ENCODE measurements at regions not wholly inside any gene's neighbourhood (a gene's known extent, or its start where the extent isn't known, plus 50 kb on each side); places are given as distances from the start of the nearest gene placed in this dataset.

DNA sequence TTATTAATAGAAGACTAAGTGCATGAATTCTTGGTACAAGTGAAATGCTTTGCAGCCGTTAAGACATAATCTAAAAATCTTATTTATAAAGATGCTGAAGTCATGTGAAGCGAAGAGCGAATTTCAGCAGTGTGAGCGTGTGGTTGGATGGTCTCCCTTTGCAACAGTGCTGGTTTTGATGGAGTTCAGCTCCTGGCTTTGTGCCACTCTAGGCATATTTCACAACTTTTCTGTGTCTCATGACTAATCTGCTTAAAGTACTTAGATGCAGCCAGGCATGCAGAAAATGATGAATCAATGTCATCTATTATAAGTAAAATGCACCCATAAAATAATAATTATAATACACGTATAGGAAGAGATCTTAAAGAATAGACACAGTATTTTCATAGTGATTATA is 107.2 kb upstream of the TCERG1L start:
- Histone ChIP-seq H2AFZ (ENCODE audit: insufficient read depth, low read depth, low read length, poor library complexity, severe bottlenecking) (no peak overlapping the region), H3K27ac (ENCODE audit: low read depth in 1 of 2, low read length in 2 of 2) (no peak overlapping the region), H3K36me3 (replicated peaks in 1 of 2; ENCODE audit: control insufficient read depth in 1 of 2, insufficient read depth in 2 of 2, low read length in 2 of 2) (no peaks in the 10 kb centered on the region), H3K4me1 (ENCODE audit: control insufficient read depth in 1 of 2, insufficient read depth in 2 of 2, low read length in 2 of 2) (no peaks in the 10 kb centered on the region), H3K4me2 (replicated peaks; ENCODE audit: extremely low read depth, low read length, poor library complexity, severe bottlenecking) (no peak overlapping the region), H3K27me3 (ENCODE audit: control insufficient read depth in 2 of 2, insufficient read depth in 2 of 2, low read length in 2 of 2) (no peaks in the 10 kb centered on the region), H3K4me3 (replicated peaks in 1 of 3; ENCODE audit: low read depth in 2 of 3, low read length in 3 of 3) (no peak overlapping the region), H3K9ac (ENCODE audit: insufficient read depth, low read length, poor library complexity, severe bottlenecking) (no peak overlapping the region), H3K79me2 (ENCODE audit: insufficient read depth, low read length) (no peaks in the 10 kb centered on the region), H3K9me3 (replicated peaks in 1 of 2; ENCODE audit: control insufficient read depth in 1 of 2, insufficient read depth in 1 of 2, low read length in 2 of 2) (no peaks in the 10 kb centered on the region), H4K20me1 (ENCODE audit: insufficient read depth, low read length) (no peaks in the 10 kb centered on the region)
- no peak for TF ChIP-seq CTCF (IDR thresholded peaks at IDR 0.05)
- Mint-ChIP-seq H3K9me3 (peaks cover 0 to 6% (median 0%) of the 10 kb centered on the region in 7 donors), H3K4me1 (no peaks in the 10 kb centered on the region), H3K27ac (no peak overlapping the region), H3K4me3 (no peak overlapping the region), H3K36me3 (no peaks in the 10 kb centered on the region), H3K27me3 (ENCODE audit: low read depth in 3 of 3) (peaks cover 0 to 3% (median 2%) of the 10 kb centered on the region in 3 donors)
- 93% methylated on average over 2 of the region's 5 CpGs for WGBS (ENCODE audit: insufficient coverage)
- intact Hi-C loops (cut with micrococcal nuclease): no loop called here
- no peak for DNase-seq

DNA sequence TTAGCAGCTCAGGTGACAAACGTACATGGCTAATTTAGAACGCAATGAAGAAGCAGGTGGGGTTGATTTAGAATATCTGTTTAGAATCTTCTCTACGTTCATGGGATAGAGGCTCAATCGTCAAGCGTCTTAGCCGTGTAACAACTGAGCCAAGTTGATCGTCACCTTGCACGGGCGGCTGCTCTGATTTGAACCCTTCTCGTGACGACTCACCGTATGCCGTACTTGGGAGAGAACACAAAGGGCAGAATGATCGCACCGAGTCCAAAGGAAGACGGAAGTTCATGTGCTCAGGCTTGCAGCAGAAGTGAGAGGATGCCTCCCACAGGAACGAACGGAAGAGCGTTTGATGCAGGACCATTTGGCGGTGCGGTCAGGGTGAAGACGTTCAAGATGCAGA is 108.3 kb upstream of the TCERG1L start:
- no peaks in the 10 kb centered on the region for H3K4me1 ChIP-seq (ENCODE audit: control insufficient read depth in 1 of 2, insufficient read depth in 2 of 2, low read length in 2 of 2)
- DNase-seq: no peak
- Mint-ChIP-seq H3K27ac (no peak overlapping the region), H3K9me3 (peaks cover 0 to 6% (median 0%) of the 10 kb centered on the region in 7 donors), H3K4me3 (peak overlapping the region in 1 of 2 donors; percentile 52), H3K36me3 (no peaks in the 10 kb centered on the region), H3K4me1 (no peaks in the 10 kb centered on the region), H3K27me3 (ENCODE audit: low read depth in 3 of 3) (peaks cover 0 to 3% (median 0%) of the 10 kb centered on the region in 3 donors)
- TF ChIP-seq CTCF (IDR thresholded peaks at IDR 0.05): no peak
- no peak overlapping the region for H3K27ac ChIP-seq (ENCODE audit: low read depth in 1 of 2, low read length in 2 of 2)
- no peaks in the 10 kb centered on the region for H4K20me1 ChIP-seq (ENCODE audit: insufficient read depth, low read length)
- H3K79me2 ChIP-seq (ENCODE audit: insufficient read depth, low read length): no peaks in the 10 kb centered on the region
- H2AFZ ChIP-seq (ENCODE audit: insufficient read depth, low read depth, low read length, poor library complexity, severe bottlenecking): no peak overlapping the region
- H3K4me2 ChIP-seq (replicated peaks; ENCODE audit: extremely low read depth, low read length, poor library complexity, severe bottlenecking): no peak overlapping the region
- no peaks in the 10 kb centered on the region for H3K27me3 ChIP-seq (ENCODE audit: control insufficient read depth in 2 of 2, insufficient read depth in 2 of 2, low read length in 2 of 2)
- intact Hi-C loops (cut with micrococcal nuclease): no loop called here
- H3K36me3 ChIP-seq (replicated peaks in 1 of 2; ENCODE audit: control insufficient read depth in 1 of 2, insufficient read depth in 2 of 2, low read length in 2 of 2): no peaks in the 10 kb centered on the region
- H3K4me3 ChIP-seq (replicated peaks in 1 of 3; ENCODE audit: low read depth in 2 of 3, low read length in 3 of 3): no peak overlapping the region
- H3K9ac ChIP-seq (ENCODE audit: insufficient read depth, low read length, poor library complexity, severe bottlenecking): no peak overlapping the region
- H3K9me3 ChIP-seq (replicated peaks in 1 of 2; ENCODE audit: control insufficient read depth in 1 of 2, insufficient read depth in 1 of 2, low read length in 2 of 2): no peaks in the 10 kb centered on the region
- WGBS (ENCODE audit: insufficient coverage): 97% methylated on average over 22 of the region's 22 CpGs

Measured in CD14-positive monocyte (primary cell).